Fibroblast of lung (primary cell): ENCODE measurements at regions not wholly inside any gene's neighbourhood (a gene's known extent, or its start where the extent isn't known, plus 50 kb on each side); places are given as distances from the start of the nearest gene placed in this dataset.

Experiments
- EZH2 ChIP-seq: IDR thresholded peaks from 2 replicates; pipeline ENCODE4 v1.5.1; 2012; ENCODE audit warnings: low read length, control low read depth, mild to moderate bottlenecking; ENCODE audit errors: missing control alignments
- TF ChIP-seq, protein P1 (sequence below), 2 donors: IDR thresholded peaks in 1 of 2; conservative IDR thresholded peaks in 1 of 2; 1 replicate in 1 of 2; 2 replicates in 1 of 2; pipeline ENCODE4 v1.5.1; 2011 to 2012; ENCODE audit warnings: low read length in 2 of 2, control low read depth in 1 of 2, inconsistent platforms in 1 of 2, low read depth in 1 of 2, mild to moderate bottlenecking in 1 of 2

DNA sequence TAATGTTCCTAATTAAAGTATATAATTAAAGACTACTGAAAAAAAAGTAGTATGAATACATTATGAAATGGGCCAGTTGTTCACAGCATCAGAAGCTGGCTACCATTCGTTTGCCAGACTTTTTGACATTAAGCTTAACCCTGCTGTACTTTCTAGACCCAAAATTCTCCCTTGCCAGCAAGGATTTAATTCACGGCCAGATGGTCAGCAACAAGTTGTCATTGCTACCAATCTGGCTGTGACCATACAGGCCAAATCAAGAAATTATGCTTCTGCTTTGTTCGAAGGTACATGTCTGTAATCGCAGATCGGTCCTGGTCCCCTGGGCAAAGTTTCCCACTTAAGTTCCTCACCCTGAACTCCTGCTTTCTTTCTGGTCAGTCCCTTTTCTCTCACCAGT is 217.7 kb upstream of the ATXN7L3B start:
- TF ChIP-seq, protein P1, sequence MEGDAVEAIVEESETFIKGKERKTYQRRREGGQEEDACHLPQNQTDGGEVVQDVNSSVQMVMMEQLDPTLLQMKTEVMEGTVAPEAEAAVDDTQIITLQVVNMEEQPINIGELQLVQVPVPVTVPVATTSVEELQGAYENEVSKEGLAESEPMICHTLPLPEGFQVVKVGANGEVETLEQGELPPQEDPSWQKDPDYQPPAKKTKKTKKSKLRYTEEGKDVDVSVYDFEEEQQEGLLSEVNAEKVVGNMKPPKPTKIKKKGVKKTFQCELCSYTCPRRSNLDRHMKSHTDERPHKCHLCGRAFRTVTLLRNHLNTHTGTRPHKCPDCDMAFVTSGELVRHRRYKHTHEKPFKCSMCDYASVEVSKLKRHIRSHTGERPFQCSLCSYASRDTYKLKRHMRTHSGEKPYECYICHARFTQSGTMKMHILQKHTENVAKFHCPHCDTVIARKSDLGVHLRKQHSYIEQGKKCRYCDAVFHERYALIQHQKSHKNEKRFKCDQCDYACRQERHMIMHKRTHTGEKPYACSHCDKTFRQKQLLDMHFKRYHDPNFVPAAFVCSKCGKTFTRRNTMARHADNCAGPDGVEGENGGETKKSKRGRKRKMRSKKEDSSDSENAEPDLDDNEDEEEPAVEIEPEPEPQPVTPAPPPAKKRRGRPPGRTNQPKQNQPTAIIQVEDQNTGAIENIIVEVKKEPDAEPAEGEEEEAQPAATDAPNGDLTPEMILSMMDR (conservative IDR thresholded peaks at IDR 0.05 in 1 of 2, IDR thresholded peaks at IDR 0.05 in 1 of 2; ENCODE audit: low read depth in 1 of 2, low read length in 2 of 2) = no peak
- no peak for TF ChIP-seq EZH2
